Liver (tissue), 3 donors: ENCODE measurements at regions not wholly inside any gene's neighbourhood (a gene's known extent, or its start where the extent isn't known, plus 50 kb on each side); places are given as distances from the start of the nearest gene placed in this dataset.

ENCODE experiments used
- CTCF ChIP-seq: fragments of 150-350 bp; IDR thresholded peaks from 2 replicates; pipeline ENCODE4 v1.5.1; 2017; ENCODE audit warnings: improper control_type of control experiment, low read depth, low read length; ENCODE audit not compliant: missing input control
- TAF1 ChIP-seq: conservative IDR thresholded peaks from 2 replicates; pipeline ENCODE4 v1.6.1; 2016; ENCODE audit warnings: antibody characterized with exemption, mild to moderate bottlenecking
- donor health status: healthy.
- donor health status: healthy.

DNA sequence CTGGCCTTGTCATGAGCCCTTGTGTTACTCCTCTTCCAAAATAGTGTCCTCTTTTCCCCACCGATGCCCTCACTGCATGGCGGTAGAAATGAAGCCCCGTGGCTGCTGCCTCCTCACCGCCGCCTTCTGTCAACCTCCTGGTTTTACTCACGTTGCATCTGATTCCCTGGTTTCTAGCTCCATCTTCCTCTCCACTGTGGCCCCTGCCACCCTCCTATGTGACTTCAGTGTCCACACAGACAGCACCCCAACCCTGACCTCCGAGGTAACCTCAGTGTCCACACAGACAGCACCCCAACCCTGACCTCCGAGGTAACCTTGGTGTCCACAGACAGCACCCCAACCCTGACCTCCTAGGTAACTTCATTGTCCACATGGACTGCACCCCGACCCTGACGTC is 122.8 kb upstream of the THBS2 start:
- TF ChIP-seq CTCF (no peak), TAF1 (no peak)
